K562 (cell line): ENCODE measurements at regions not wholly inside any gene's neighbourhood (a gene's known extent, or its start where the extent isn't known, plus 50 kb on each side); places are given as distances from the start of the nearest gene placed in this dataset.

ENCODE experiments used
- ATAC-seq: fragments of 200-7000 bp; cut with Tn5 transposase; 3 replicates; pipeline ENCODE4 v1.9.1; 2020; ENCODE audit warnings: moderate library complexity
- BruUV-seq: library from RNA; stranded (reverse); fragments of 400-500 nt; replicated peaks from 2 replicates; lab custom pipeline; 2021; lab: Mats Ljungman, UMichigan
- CTCF ChIA-PET: fragments of 300-600 bp; formaldehyde crosslinking; extraction: SDS; loops from one replicate; lab custom pipeline; 2021; ENCODE audit warnings: low intra/inter-chr PET ratio; lab: Yijun Ruan, JAX
- POLR2A ChIA-PET: fragments of 300-600, 350-650 bp; sonication (Branson Sonifier 250); formaldehyde crosslinking; extraction: SDS; loops from one replicate; lab custom pipeline; 2021; ENCODE audit warnings: antibody characterized with exemption, inconsistent platforms; lab: Yijun Ruan, JAX
- DNase-seq, 4 experiments: peaks; one replicate each; pipeline versions ENCODE4 v3.0.0 to v3.0.0-alpha.2; 2011 to 2018; ENCODE audit warnings: low spot score in 3 of 4, mixed read lengths in 3 of 4; ENCODE audit errors: extremely low read depth in 1 of 4
- FAIRE-seq: peaks from 2 replicates; lab custom pipeline; 2011; peaks lifted over from hg19 to GRCh38; lab: Jason Lieb, UNC
- H2AFZ ChIP-seq: 2 replicates; pipeline ENCODE4 v1.6.0; 2011; ENCODE audit warnings: low read depth, low read length, control low read depth, inconsistent platforms
- H3K27ac ChIP-seq: fragments of 200-600 bp; 3 replicates; pipeline ENCODE4 v1.8.0; 2011; ENCODE audit warnings: low read depth, mild to moderate bottlenecking, control low read depth, inconsistent platforms, low read length, moderate library complexity, mixed read lengths; ENCODE audit errors: extremely low read depth
- H3K27me3 ChIP-seq, 2 experiments: fragments of 300-600 bp in 1 of 2; 2 replicates in 1 of 2; 3 replicates in 1 of 2; pipeline versions ENCODE4 v1.6.0 to v1.8.0; 2011; ENCODE audit warnings: inconsistent platforms in 2 of 2, low read length in 2 of 2, mild to moderate bottlenecking in 1 of 2, mixed read lengths in 1 of 2, moderate library complexity in 1 of 2; ENCODE audit not compliant: control insufficient read depth in 2 of 2, insufficient read depth in 2 of 2
- H3K36me3 ChIP-seq: fragments of 300-600 bp; 3 replicates; pipeline ENCODE4 v1.8.0; 2011; ENCODE audit warnings: mild to moderate bottlenecking, low read length, inconsistent platforms; ENCODE audit not compliant: control insufficient read depth, insufficient read depth
- H3K4me1 ChIP-seq, 2 experiments: fragments of 200-600 bp in 1 of 2; replicated peaks in 1 of 2; 2 replicates in 1 of 2; 3 replicates in 1 of 2; pipeline versions ENCODE4 v1.5.1 to v1.8.0; 2011; ENCODE audit warnings: inconsistent platforms in 2 of 2, low read length in 2 of 2, mild to moderate bottlenecking in 1 of 2, mixed read lengths in 1 of 2, moderate library complexity in 1 of 2; ENCODE audit not compliant: control insufficient read depth in 2 of 2, insufficient read depth in 2 of 2
- H3K4me2 ChIP-seq: 2 replicates; pipeline ENCODE4 v1.6.1; 2011; ENCODE audit warnings: low read length, control low read depth, inconsistent platforms, mixed read lengths; ENCODE audit not compliant: insufficient read depth
- H3K4me3 ChIP-seq: fragments of 200-600 bp; sonication (generic), shearing (Covaris generic); 2 replicates; pipeline ENCODE4 v1.5.1; 2016; ENCODE audit warnings: control low read depth, inconsistent platforms
- H3K79me2 ChIP-seq: fragments of 200-600 bp; 3 replicates; pipeline ENCODE4 v1.8.0; 2011; ENCODE audit warnings: low read length, inconsistent platforms; ENCODE audit not compliant: control insufficient read depth, insufficient read depth
- H3K9ac ChIP-seq, 2 experiments: 2 replicates each; pipeline versions ENCODE4 v1.6.0 to v1.6.1; 2011; ENCODE audit warnings: low read depth in 2 of 2, low read length in 2 of 2, control low read depth in 1 of 2, inconsistent platforms in 1 of 2, mild to moderate bottlenecking in 1 of 2, mixed read lengths in 1 of 2; ENCODE audit not compliant: insufficient read depth in 1 of 2
- H3K9me1 ChIP-seq: one replicate; pipeline ENCODE4 v1.6.0; 2011; ENCODE audit warnings: inconsistent platforms, mild to moderate bottlenecking, low read length, moderate library complexity; ENCODE audit not compliant: control insufficient read depth, insufficient read depth
- H3K9me3 ChIP-seq: replicated peaks from 2 replicates; pipeline ENCODE4 v1.5.1; 2011; ENCODE audit warnings: low read depth, low read length, inconsistent platforms; ENCODE audit not compliant: control insufficient read depth, insufficient read depth
- H4K20me1 ChIP-seq: replicated peaks from 2 replicates; pipeline ENCODE4 v1.6.1; 2011; ENCODE audit warnings: low read length, inconsistent platforms, mixed read lengths; ENCODE audit not compliant: control insufficient read depth, insufficient read depth
- ARHGAP35 ChIP-seq: fragments of 450-650 bp; IDR thresholded peaks from 2 replicates; pipeline ENCODE4 v1.6.1; 2018; ENCODE audit not compliant: partially characterized antibody
- CTBP1 ChIP-seq: fragments of 450-650 bp; IDR thresholded peaks from 2 replicates; pipeline ENCODE4 v1.6.1; 2016; ENCODE audit warnings: borderline replicate concordance
- ELF1 ChIP-seq: fragments of 200-800 bp; sonication (Bioruptor generic); IDR thresholded peaks from 2 replicates; pipeline ENCODE4 v1.6.1; 2016; ENCODE audit warnings: missing genetic modification characterization, missing compliant biosample characterization
- HDAC1 ChIP-seq, 2 experiments: fragments of 450-650 bp; IDR thresholded peaks; 2 replicates each; pipeline ENCODE4 v1.6.1; 2016 to 2017; ENCODE audit warnings: inconsistent platforms in 1 of 2, mild to moderate bottlenecking in 1 of 2, moderate library complexity in 1 of 2
- KHSRP ChIP-seq: fragments of 450-650 bp; IDR thresholded peaks from 2 replicates; pipeline ENCODE4 v1.6.1; 2017
- NFXL1 ChIP-seq: fragments of 450-650 bp; formaldehyde crosslinking; IDR thresholded peaks from 2 replicates; pipeline ENCODE4 v1.4.0; 2021; ENCODE audit warnings: mild to moderate bottlenecking
- NFYB ChIP-seq: IDR thresholded peaks from 2 replicates; pipeline ENCODE4 v1.6.1; 2011; ENCODE audit warnings: mild to moderate bottlenecking, moderate library complexity; ENCODE audit not compliant: insufficient read length; ENCODE audit errors: extremely low read depth
- TAF9B ChIP-seq: fragments of 450-650 bp; IDR thresholded peaks from 2 replicates; pipeline ENCODE4 v1.6.1; 2018; ENCODE audit warnings: mild to moderate bottlenecking; ENCODE audit not compliant: partially characterized antibody
- TFAM ChIP-seq: fragments of 250-450 bp; sonication (Bioruptor Pico); conservative IDR thresholded peaks from 2 replicates; pipeline ENCODE4 v1.5.0; 2021; ENCODE audit warnings: mild to moderate bottlenecking, moderate library complexity
- THAP12 ChIP-seq: fragments of 250-450 bp; sonication (Bioruptor Pico); IDR thresholded peaks from 2 replicates; pipeline ENCODE4 v1.9.0; 2021; ENCODE audit warnings: mild to moderate bottlenecking, inconsistent platforms
- ZBTB17 ChIP-seq: fragments of 450-650 bp; formaldehyde crosslinking; IDR thresholded peaks from 2 replicates; pipeline ENCODE4 v1.4.0; 2020; ENCODE audit warnings: mild to moderate bottlenecking
- ZNF324 ChIP-seq: fragments of 250-450 bp; sonication (Bioruptor Pico); IDR thresholded peaks from 2 replicates; pipeline ENCODE4 v1.4.0; 2020; ENCODE audit warnings: mild to moderate bottlenecking
- ZNF41 ChIP-seq: fragments of 250-450 bp; sonication (Bioruptor Pico); conservative IDR thresholded peaks from 2 replicates; pipeline ENCODE4 v1.4.0; 2020; ENCODE audit warnings: mild to moderate bottlenecking
- ZNF436 ChIP-seq: fragments of 250-450, 450-650 bp; sonication (Bioruptor Pico); formaldehyde crosslinking; IDR thresholded peaks from 2 replicates; pipeline ENCODE4 v1.7.0; 2020; ENCODE audit warnings: mild to moderate bottlenecking
- ZNF668 ChIP-seq: fragments of 250-450 bp; sonication (Bioruptor Pico); IDR thresholded peaks from 2 replicates; pipeline ENCODE4 v1.8.0; 2022; ENCODE audit warnings: mild to moderate bottlenecking, inconsistent platforms
- WGBS: fragments of 100-300 bp; shearing (Covaris generic); methylation state at CpG from one replicate; pipeline ENCODE4 v1.1.6; 2016; ENCODE audit warnings: low coverage, mixed read lengths; ENCODE audit not compliant: insufficient coverage; ENCODE audit errors: missing lambda C conversion rate; 5-methylcytosine and 5-hydroxymethylcytosine counted together
- in situ Hi-C: fragments of 300-500 bp; cut with MboI; formaldehyde crosslinking; loops from 4 replicates; pipeline ENCODE4 v1.15.0; 2018; ENCODE audit warnings: inconsistent platforms, mixed read lengths
- intact Hi-C: fragments of 100-400 bp; cut with micrococcal nuclease; formaldehyde crosslinking; loops from 2 replicates; pipeline ENCODE4 v1.14.2; 2022

DNA sequence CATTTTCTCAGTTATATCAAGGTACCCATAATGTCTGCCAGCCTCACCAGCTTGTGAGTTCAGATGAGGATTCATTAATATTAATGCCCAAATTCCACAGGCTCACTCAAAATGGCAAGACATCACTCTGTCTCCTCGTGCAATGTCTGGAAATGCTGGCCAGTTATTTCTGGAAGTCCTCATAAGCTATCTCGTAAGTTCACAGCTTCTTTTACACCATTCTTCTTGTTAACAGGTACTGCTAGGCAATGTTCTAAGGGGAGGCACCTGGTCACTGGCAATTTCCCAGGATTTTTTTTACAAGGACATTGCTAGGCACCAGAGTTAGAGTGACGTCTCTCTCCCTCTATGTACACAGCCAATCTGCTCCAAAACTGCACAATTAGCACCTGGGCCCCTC, 80.2 kb upstream of the SEMA3C start:
- ATAC-seq, result no peak
- no TSS peak for BruUV-seq
- Histone ChIP-seq H3K36me3 (no peaks in the 10 kb centered on the region), H3K9ac (no peak overlapping the region), H3K4me1 (no peaks in the 10 kb centered on the region), H3K27ac (no peak overlapping the region), H3K4me3 (no peak overlapping the region), H3K9me3 (no peaks in the 10 kb centered on the region), H3K4me2 (no peak overlapping the region), H3K9me1 (no peaks in the 10 kb centered on the region), H4K20me1 (no peaks in the 10 kb centered on the region), H3K79me2 (no peaks in the 10 kb centered on the region), H3K27me3 (no peaks in the 10 kb centered on the region), H2AFZ (no peak overlapping the region)
- no peak for DNase-seq
- FAIRE-seq, result no peak
- in situ Hi-C loops (no loop called here), intact Hi-C loops (no loop called here)
- ChIA-PET POLR2A (no interaction called here), CTCF (no interaction called here)
- 3% methylated on average over 3 of the region's 3 CpGs for WGBS
- no peak for TF ChIP-seq NFYB
- TF ChIP-seq THAP12, result no peak
- TF ChIP-seq HDAC1 (IDR thresholded peaks at IDR 0.05), result no peak
- no peak for TF ChIP-seq ELF1 (tag)
- TF ChIP-seq CTBP1, result no peak
- no peak for TF ChIP-seq ZNF436 (CRISPR knock-in tag)
- no peak for TF ChIP-seq TFAM (CRISPR knock-in tag)
- no peak for TF ChIP-seq ZNF41 (CRISPR knock-in tag)
- TF ChIP-seq ZNF324 (CRISPR knock-in tag), result no peak
- TF ChIP-seq ZNF668 (CRISPR knock-in tag), result no peak
- TF ChIP-seq NFXL1 (CRISPR knock-in tag), result no peak
- no peak for TF ChIP-seq ARHGAP35
- TF ChIP-seq ZBTB17 (CRISPR knock-in tag), result no peak
- TF ChIP-seq KHSRP, result no peak
- no peak for TF ChIP-seq TAF9B
